Activated T-cell treated with anti-CD3 and anti-CD28 coated beads, Interleukin-2, amount 50 U/mL, for 48 hours (primary cell): ENCODE measurements at regions not wholly inside any gene's neighbourhood (a gene's known extent, or its start where the extent isn't known, plus 50 kb on each side); places are given as distances from the start of the nearest gene placed in this dataset.

Experiments used
- DNase-seq, 2 experiments: peaks; one replicate each; pipeline ENCODE4 v3.0.0-alpha.2; 2020

GRCh38 chr2:41970988-41971660 is 76.7 kb upstream of the PKDCC start:
- no peak for DNase-seq

GRCh38 chr2:41972179-41972578 is 75.6 kb upstream of the PKDCC start:
- no peak for DNase-seq

GRCh38 chr2:41972819-41973218 is 75.0 kb upstream of the PKDCC start:
- no peak for DNase-seq

- DNase-seq, result no peak
Measured at GRCh38 chr2:41973871-41974270, 74.0 kb upstream of the PKDCC start.

- DNase-seq, result no peak
Measured at GRCh38 chr2:41981417-41981816, 66.4 kb upstream of the PKDCC start.

- DNase-seq, result no peak
Measured at GRCh38 chr2:41985573-41986095, 62.2 kb upstream of the PKDCC start.

GRCh38 chr2:41989501-41990180 is 58.2 kb upstream of the PKDCC start:
- DNase-seq, result no peak

- no peak for DNase-seq
Measured at GRCh38 chr2:41990245-41990644, 57.6 kb upstream of the PKDCC start.

GRCh38 chr2:41990688-41991087 is 57.1 kb upstream of the PKDCC start:
- DNase-seq, result no peak

- no peak for DNase-seq
Measured at GRCh38 chr2:41992056-41992642, 55.7 kb upstream of the PKDCC start.

- DNase-seq, result no peak
Measured at GRCh38 chr2:41992671-41993434, 55.0 kb upstream of the PKDCC start.

GRCh38 chr2:41993435-41993925 is 54.3 kb upstream of the PKDCC start:
- no peak for DNase-seq

GRCh38 chr2:41994233-41994637 is 53.6 kb upstream of the PKDCC start:
- no peak for DNase-seq

- DNase-seq, result no peak
Measured at GRCh38 chr2:41994661-41995060, 53.2 kb upstream of the PKDCC start.

GRCh38 chr2:41997561-41997960 is 50.3 kb upstream of the PKDCC start:
- DNase-seq, result no peak
